ENCODE measurements at regions not wholly inside any gene's neighbourhood (a gene's known extent, or its start where the extent isn't known, plus 50 kb on each side); places are given as distances from the start of the nearest gene placed in this dataset.

- TF ChIP-seq, protein P1, sequence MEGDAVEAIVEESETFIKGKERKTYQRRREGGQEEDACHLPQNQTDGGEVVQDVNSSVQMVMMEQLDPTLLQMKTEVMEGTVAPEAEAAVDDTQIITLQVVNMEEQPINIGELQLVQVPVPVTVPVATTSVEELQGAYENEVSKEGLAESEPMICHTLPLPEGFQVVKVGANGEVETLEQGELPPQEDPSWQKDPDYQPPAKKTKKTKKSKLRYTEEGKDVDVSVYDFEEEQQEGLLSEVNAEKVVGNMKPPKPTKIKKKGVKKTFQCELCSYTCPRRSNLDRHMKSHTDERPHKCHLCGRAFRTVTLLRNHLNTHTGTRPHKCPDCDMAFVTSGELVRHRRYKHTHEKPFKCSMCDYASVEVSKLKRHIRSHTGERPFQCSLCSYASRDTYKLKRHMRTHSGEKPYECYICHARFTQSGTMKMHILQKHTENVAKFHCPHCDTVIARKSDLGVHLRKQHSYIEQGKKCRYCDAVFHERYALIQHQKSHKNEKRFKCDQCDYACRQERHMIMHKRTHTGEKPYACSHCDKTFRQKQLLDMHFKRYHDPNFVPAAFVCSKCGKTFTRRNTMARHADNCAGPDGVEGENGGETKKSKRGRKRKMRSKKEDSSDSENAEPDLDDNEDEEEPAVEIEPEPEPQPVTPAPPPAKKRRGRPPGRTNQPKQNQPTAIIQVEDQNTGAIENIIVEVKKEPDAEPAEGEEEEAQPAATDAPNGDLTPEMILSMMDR (IDR thresholded peaks at IDR 0.05; ENCODE audit: unreplicated experiment), result no peak
- H3K36me3 Mint-ChIP-seq (ENCODE audit: insufficient read depth), result no peaks in the 10 kb centered on the region
- H3K9me3 Mint-ChIP-seq (ENCODE audit: low read depth), result no peaks in the 10 kb centered on the region
- no peak overlapping the region for H3K27ac Mint-ChIP-seq
- no peak overlapping the region for H3K4me3 Mint-ChIP-seq (ENCODE audit: low read depth)
- no peak for DNase-seq (ENCODE audit: low spot score, unreplicated experiment)
- H3K4me1 Mint-ChIP-seq (ENCODE audit: low read depth), result no peaks in the 10 kb centered on the region
- no peaks in the 10 kb centered on the region for H3K27me3 Mint-ChIP-seq
Observed at GRCh38 chr9:24931894-24932293, 386.2 kb upstream of the IZUMO3 start.

GRCh38 chr9:24912767-24913166 is 367.1 kb upstream of the IZUMO3 start:
- Mint-ChIP-seq H3K9me3 (ENCODE audit: low read depth) (peaks cover 6% of the 10 kb centered on the region), H3K4me3 (ENCODE audit: low read depth) (no peak overlapping the region), H3K36me3 (ENCODE audit: insufficient read depth) (no peaks in the 10 kb centered on the region), H3K4me1 (ENCODE audit: low read depth) (no peaks in the 10 kb centered on the region), H3K27ac (no peak overlapping the region), H3K27me3 (no peaks in the 10 kb centered on the region)
- DNase-seq (ENCODE audit: low spot score, unreplicated experiment), result no peak
- TF ChIP-seq, protein P1 (IDR thresholded peaks at IDR 0.05; ENCODE audit: unreplicated experiment), result no peak

DNA sequence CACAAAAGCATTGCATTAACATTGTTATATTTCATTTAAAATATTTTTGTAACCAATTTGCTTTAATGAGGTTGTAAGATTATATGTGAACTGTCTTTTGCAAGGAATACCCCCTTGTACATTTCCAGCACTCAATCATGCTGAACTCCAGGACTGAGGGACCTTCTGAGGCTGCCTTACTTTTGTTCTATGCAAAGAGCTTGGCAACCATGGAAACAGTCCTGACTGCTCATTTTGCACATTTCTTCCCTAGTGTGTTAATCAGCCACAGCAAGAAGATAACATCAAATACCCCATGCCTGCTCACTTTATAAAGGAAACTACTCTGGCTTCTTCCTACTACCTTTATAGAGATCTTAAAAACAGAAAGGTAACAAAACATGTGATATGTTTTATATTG is 355.6 kb upstream of the IZUMO3 start:
- TF ChIP-seq, protein P1 (IDR thresholded peaks at IDR 0.05; ENCODE audit: unreplicated experiment), result no peak
- no peaks in the 10 kb centered on the region for H3K27me3 Mint-ChIP-seq
- DNase-seq (ENCODE audit: low spot score, unreplicated experiment), result no peak
- H3K4me3 Mint-ChIP-seq (ENCODE audit: low read depth), result no peak overlapping the region
- no peaks in the 10 kb centered on the region for H3K36me3 Mint-ChIP-seq (ENCODE audit: insufficient read depth)
- H3K4me1 Mint-ChIP-seq (ENCODE audit: low read depth), result no peaks in the 10 kb centered on the region
- no peaks in the 10 kb centered on the region for H3K9me3 Mint-ChIP-seq (ENCODE audit: low read depth)
- no peak overlapping the region for H3K27ac Mint-ChIP-seq

- TF ChIP-seq, protein P1 (IDR thresholded peaks at IDR 0.05; ENCODE audit: unreplicated experiment), result no peak
- H3K27me3 Mint-ChIP-seq, result no peaks in the 10 kb centered on the region
- H3K27ac Mint-ChIP-seq, result no peak overlapping the region
- H3K36me3 Mint-ChIP-seq (ENCODE audit: insufficient read depth), result no peaks in the 10 kb centered on the region
- H3K4me1 Mint-ChIP-seq (ENCODE audit: low read depth), result no peaks in the 10 kb centered on the region
- no peak overlapping the region for H3K4me3 Mint-ChIP-seq (ENCODE audit: low read depth)
- DNase-seq (ENCODE audit: low spot score, unreplicated experiment), result no peak
- H3K9me3 Mint-ChIP-seq (ENCODE audit: low read depth), result no peaks in the 10 kb centered on the region
Observed at GRCh38 chr9:24900179-24900578, 354.5 kb upstream of the IZUMO3 start.

DNA sequence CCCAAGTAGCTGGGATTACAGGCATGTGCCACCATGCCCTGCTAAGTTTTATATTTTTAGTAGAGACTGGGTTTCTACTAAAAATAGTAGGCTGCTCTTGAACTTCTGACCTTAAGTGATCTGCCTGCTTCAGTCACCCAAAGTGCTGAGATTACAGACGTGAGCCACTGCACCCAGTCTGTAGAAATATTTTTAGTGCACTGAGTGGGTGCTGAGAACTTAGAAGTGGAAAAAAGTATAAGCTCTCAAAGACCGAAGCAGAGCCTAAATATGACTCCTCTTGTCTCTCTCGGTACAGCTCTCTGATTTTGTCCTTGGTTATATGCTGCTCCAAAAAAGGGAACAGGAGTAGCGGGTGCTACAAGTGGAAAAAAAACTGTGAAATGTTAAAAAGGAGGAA is 353.8 kb upstream of the IZUMO3 start:
- Mint-ChIP-seq H3K4me3 (ENCODE audit: low read depth) (no peak overlapping the region), H3K36me3 (ENCODE audit: insufficient read depth) (no peaks in the 10 kb centered on the region), H3K4me1 (ENCODE audit: low read depth) (no peaks in the 10 kb centered on the region), H3K9me3 (ENCODE audit: low read depth) (no peaks in the 10 kb centered on the region), H3K27me3 (no peaks in the 10 kb centered on the region), H3K27ac (no peak overlapping the region)
- TF ChIP-seq, protein P1 (IDR thresholded peaks at IDR 0.05; ENCODE audit: unreplicated experiment), result no peak
- DNase-seq (ENCODE audit: low spot score, unreplicated experiment), result no peak
